ENCODE measurements at regions not wholly inside any gene's neighbourhood (a gene's known extent, or its start where the extent isn't known, plus 50 kb on each side); places are given as distances from the start of the nearest gene placed in this dataset.

DNA sequence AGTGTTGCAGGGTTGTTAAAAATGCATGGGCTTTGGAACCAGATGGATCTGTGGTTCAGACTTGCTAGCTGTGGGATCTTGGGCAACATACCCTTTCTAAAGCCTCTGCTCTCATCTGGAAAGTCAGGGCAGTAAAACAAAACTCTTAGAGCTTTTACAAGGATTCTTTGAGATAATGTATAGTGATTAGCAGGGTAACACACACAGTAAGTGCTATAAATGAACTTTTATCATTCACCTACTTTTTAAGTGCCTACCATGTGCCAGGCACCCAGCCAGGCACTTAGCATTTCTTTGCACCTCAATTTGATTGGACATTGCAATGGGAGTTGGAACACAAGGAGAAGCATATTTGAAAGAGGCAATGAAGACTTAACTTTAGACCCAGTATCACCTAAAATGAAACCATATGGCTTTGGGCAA lies 208.6 kb upstream of the PAPPA start:
- no peak overlapping the region for H2BK120ac ChIP-seq (ENCODE audit: low read depth, low read length, poor library complexity, severe bottlenecking)
- no peak overlapping the region for H4K8ac ChIP-seq (replicated peaks; ENCODE audit: insufficient read length, low read depth, low read length)
- no peak overlapping the region for H3K4me2 ChIP-seq (ENCODE audit: insufficient read depth, insufficient read length, low read length)
- H3K79me1 ChIP-seq (ENCODE audit: insufficient read depth, low read depth, low read length, poor library complexity, severe bottlenecking): no peaks in the 10 kb centered on the region
- H3K14ac ChIP-seq (ENCODE audit: insufficient read depth, low read length): no peak overlapping the region
- no peak overlapping the region for H4K91ac ChIP-seq (ENCODE audit: insufficient read length, low read depth, low read length)
- H3K4ac ChIP-seq (ENCODE audit: low read depth, low read length): no peak overlapping the region
- H2BK5ac ChIP-seq (ENCODE audit: insufficient read length, low read length): no peak overlapping the region
- no peaks in the 10 kb centered on the region for H3K79me2 ChIP-seq (ENCODE audit: insufficient read depth, low read length)
- H3K9ac ChIP-seq (ENCODE audit: extremely low read depth, insufficient read length, low read length): no peak overlapping the region
- DNase-seq: no peak
- no peak overlapping the region for H3T11ph ChIP-seq (ENCODE audit: low read length)
- TF ChIP-seq, protein P1, sequence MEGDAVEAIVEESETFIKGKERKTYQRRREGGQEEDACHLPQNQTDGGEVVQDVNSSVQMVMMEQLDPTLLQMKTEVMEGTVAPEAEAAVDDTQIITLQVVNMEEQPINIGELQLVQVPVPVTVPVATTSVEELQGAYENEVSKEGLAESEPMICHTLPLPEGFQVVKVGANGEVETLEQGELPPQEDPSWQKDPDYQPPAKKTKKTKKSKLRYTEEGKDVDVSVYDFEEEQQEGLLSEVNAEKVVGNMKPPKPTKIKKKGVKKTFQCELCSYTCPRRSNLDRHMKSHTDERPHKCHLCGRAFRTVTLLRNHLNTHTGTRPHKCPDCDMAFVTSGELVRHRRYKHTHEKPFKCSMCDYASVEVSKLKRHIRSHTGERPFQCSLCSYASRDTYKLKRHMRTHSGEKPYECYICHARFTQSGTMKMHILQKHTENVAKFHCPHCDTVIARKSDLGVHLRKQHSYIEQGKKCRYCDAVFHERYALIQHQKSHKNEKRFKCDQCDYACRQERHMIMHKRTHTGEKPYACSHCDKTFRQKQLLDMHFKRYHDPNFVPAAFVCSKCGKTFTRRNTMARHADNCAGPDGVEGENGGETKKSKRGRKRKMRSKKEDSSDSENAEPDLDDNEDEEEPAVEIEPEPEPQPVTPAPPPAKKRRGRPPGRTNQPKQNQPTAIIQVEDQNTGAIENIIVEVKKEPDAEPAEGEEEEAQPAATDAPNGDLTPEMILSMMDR (conservative IDR thresholded peaks at IDR 0.05): no peak
- H3K27ac Mint-ChIP-seq: peak overlapping the region in 1 of 3 experiments; percentile 80; a peak in 1 of 7 replicates
- H3K23me2 ChIP-seq (ENCODE audit: insufficient read length, low read depth, low read length, poor library complexity, severe bottlenecking): no peaks in the 10 kb centered on the region
- H3K27ac ChIP-seq (ENCODE audit: insufficient read length, low read depth, low read length): no peak overlapping the region
- H4K20me1 ChIP-seq (ENCODE audit: control insufficient read depth, insufficient read depth, insufficient read length): no peaks in the 10 kb centered on the region
- peaks cover 5% of the 10 kb centered on the region; the same call in 1 of the 2 replicates for H3K4me1 ChIP-seq (ENCODE audit: insufficient read depth, low read length)
- no peak overlapping the region for H2BK15ac ChIP-seq (ENCODE audit: low read depth, low read length)
- no peak overlapping the region for H3K56ac ChIP-seq (ENCODE audit: insufficient read length, low read depth, low read length)
- no peaks in the 10 kb centered on the region for H3K9me3 ChIP-seq (ENCODE audit: control insufficient read depth, low read depth, low read length)
- H3K23ac ChIP-seq (ENCODE audit: insufficient read length, low read depth, low read length): no peak overlapping the region
- no peak overlapping the region for H2AFZ ChIP-seq (ENCODE audit: low read length)
- H2BK12ac ChIP-seq (ENCODE audit: insufficient read length, low read depth, low read length): no peak overlapping the region
- no peak overlapping the region for H3K18ac ChIP-seq (ENCODE audit: insufficient read length, low read depth, low read length)
- peaks cover 0 to under 1% of the 10 kb centered on the region in 2 experiments; a peak in 1 of 5 replicates for H3K9me3 Mint-ChIP-seq
- no peak overlapping the region for H4K5ac ChIP-seq (ENCODE audit: insufficient read length, low read depth, low read length)
- H3K27me3 ChIP-seq (ENCODE audit: insufficient read depth, low read length): no peaks in the 10 kb centered on the region
- peaks cover 0 to 17% of the 10 kb centered on the region in 2 experiments; a peak in 3 of 4 replicates for H3K4me1 Mint-ChIP-seq
- no peak overlapping the region for H3K4me3 Mint-ChIP-seq
- H3K36me3 Mint-ChIP-seq (ENCODE audit: insufficient read depth in 1 of 3, low read depth in 3 of 3): no peaks in the 10 kb centered on the region
- H3K27me3 Mint-ChIP-seq (ENCODE audit: low read depth): no peaks in the 10 kb centered on the region
- no peak overlapping the region for H2AK5ac ChIP-seq (ENCODE audit: insufficient read length, low read length)
- no peak overlapping the region for H2BK20ac ChIP-seq (ENCODE audit: low read depth, low read length, poor library complexity, severe bottlenecking)
